Nephron progenitor cell (in vitro differentiated cells): ENCODE measurements at regions not wholly inside any gene's neighbourhood (a gene's known extent, or its start where the extent isn't known, plus 50 kb on each side); places are given as distances from the start of the nearest gene placed in this dataset.
"Not testable (repeated sequence)": the region's sequence is repeated elsewhere in the genome, so short reads cannot be mapped to it uniquely, and the experiment has no call there.

ENCODE experiments used
- DNase-seq: peaks from one replicate; pipeline ENCODE4 v3.0.0; 2021
- H3K27ac Mint-ChIP-seq: 2 replicates; pipeline ENCODE4 v1.8.0; 2021; ENCODE audit warnings: mild to moderate bottlenecking, moderate library complexity, mixed read lengths
- H3K27me3 Mint-ChIP-seq: 2 replicates; pipeline ENCODE4 v1.8.0; 2021; ENCODE audit warnings: mild to moderate bottlenecking, low read depth, mixed read lengths; ENCODE audit not compliant: poor library complexity
- H3K36me3 Mint-ChIP-seq: 2 replicates; pipeline ENCODE4 v1.8.0; 2021; ENCODE audit warnings: low read depth, mixed read lengths
- H3K4me1 Mint-ChIP-seq: 2 replicates; pipeline ENCODE4 v1.8.0; 2021; ENCODE audit warnings: mixed read lengths
- H3K4me3 Mint-ChIP-seq: 2 replicates; pipeline ENCODE4 v1.8.0; 2021; ENCODE audit warnings: mild to moderate bottlenecking, moderate library complexity, mixed read lengths
- H3K9me3 Mint-ChIP-seq: 2 replicates; pipeline ENCODE4 v1.8.0; 2021; ENCODE audit warnings: mild to moderate bottlenecking, moderate library complexity, mixed read lengths
- CTCF ChIP-seq: fragments of 200-600 bp; sonication (generic); IDR thresholded peaks from 2 replicates; pipeline ENCODE4 v1.5.0; 2021; ENCODE audit warnings: antibody characterized with exemption

DNA sequence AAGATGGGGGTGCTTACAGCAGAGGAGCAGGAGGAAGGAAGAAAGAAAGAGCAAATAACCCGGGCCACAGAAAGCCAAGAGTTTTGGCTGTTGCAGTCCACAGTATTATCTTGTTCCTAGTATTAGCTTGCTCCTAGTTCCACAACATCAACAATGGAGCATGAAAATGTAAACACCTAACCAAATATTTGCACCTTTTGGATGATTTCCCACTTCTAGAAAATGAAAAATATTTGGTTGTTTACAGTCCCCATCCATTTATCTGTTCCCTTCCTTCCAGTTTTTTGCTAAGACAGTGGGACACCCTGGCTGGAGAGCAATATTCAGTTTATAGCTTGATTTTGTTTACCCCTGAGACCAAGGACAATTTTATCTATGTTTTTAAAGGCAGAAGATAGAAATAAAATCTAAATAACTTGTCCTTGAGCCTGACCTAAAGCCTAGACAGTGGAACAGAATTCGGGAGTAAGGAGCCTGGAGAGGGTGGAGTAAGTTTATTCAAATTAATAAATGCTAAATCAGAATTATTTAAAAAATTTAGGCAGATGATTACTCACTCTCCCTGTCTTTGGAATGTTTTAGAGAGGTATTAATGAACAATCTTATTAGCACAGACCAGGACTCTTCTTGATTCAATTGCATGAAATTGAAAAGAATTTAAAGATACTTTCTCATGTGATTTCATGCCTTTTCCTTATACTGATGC is 51.6 kb downstream of the RESF1 start:
- DNase-seq, result no peak
- H3K4me3 Mint-ChIP-seq, result no peak overlapping the region
- H3K4me1 Mint-ChIP-seq, result peaks cover 26% of the 10 kb centered on the region
- no peak for TF ChIP-seq CTCF
- peaks cover 9% of the 10 kb centered on the region for H3K36me3 Mint-ChIP-seq
- H3K27ac Mint-ChIP-seq, result no peak overlapping the region
- no peaks in the 10 kb centered on the region for H3K27me3 Mint-ChIP-seq
- no peaks in the 10 kb centered on the region for H3K9me3 Mint-ChIP-seq

GRCh38 chr12:32012249-32012785 is 53.1 kb downstream of the RESF1 start:
- Mint-ChIP-seq H3K9me3 (no peaks in the 10 kb centered on the region), H3K36me3 (peaks cover 5% of the 10 kb centered on the region), H3K4me1 (peaks cover 26% of the 10 kb centered on the region), H3K27ac (no peak overlapping the region), H3K4me3 (no peak overlapping the region), H3K27me3 (no peaks in the 10 kb centered on the region)
- no peak for TF ChIP-seq CTCF
- no peak for DNase-seq

GRCh38 chr12:32015036-32015435 is 55.8 kb downstream of the RESF1 start:
- no peaks in the 10 kb centered on the region for H3K9me3 Mint-ChIP-seq
- no peak for TF ChIP-seq CTCF
- H3K4me1 Mint-ChIP-seq, result peaks cover 26% of the 10 kb centered on the region
- no peak for DNase-seq
- no peak overlapping the region for H3K27ac Mint-ChIP-seq
- no peak overlapping the region for H3K4me3 Mint-ChIP-seq
- no peaks in the 10 kb centered on the region for H3K36me3 Mint-ChIP-seq
- no peaks in the 10 kb centered on the region for H3K27me3 Mint-ChIP-seq

- peaks cover 19% of the 10 kb centered on the region for H3K4me1 Mint-ChIP-seq
- H3K9me3 Mint-ChIP-seq, result peaks cover 3% of the 10 kb centered on the region
- H3K27me3 Mint-ChIP-seq, result no peaks in the 10 kb centered on the region
These were observed 57.7 kb downstream of the RESF1 start for GRCh38 chr12:32016680-32017482.

DNA sequence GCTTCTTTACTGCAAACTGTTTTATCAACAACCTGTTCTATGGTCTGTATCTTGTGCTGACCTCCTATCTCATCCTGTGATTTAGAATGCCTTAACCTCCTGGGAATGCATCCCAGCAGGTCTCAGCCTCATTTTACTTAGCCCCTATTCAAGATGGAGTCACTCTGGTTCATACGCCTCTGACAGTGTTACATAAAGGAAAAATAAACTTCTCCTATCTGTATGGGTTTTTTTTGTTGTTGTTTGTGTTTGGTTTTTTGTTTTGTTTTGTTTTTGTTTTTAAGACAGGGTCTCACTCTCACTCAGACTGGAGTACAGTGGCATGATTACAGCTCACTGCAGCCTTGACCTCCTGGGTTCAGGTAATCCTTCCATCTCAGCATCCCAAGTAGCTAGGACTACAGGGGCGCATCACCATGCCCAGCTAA is 62.1 kb downstream of the RESF1 start:
- H3K9me3 Mint-ChIP-seq, result peaks cover 22% of the 10 kb centered on the region
- peaks cover 4% of the 10 kb centered on the region for H3K36me3 Mint-ChIP-seq
- no peak for TF ChIP-seq CTCF
- peaks cover 24% of the 10 kb centered on the region for H3K4me1 Mint-ChIP-seq
- no peak for DNase-seq
- H3K27me3 Mint-ChIP-seq, result peaks cover 4% of the 10 kb centered on the region
- H3K27ac Mint-ChIP-seq, result peak overlapping the region; percentile 11
- H3K4me3 Mint-ChIP-seq, result no peak overlapping the region

More at GRCh38 chr12:32016680-32017482, 57.7 kb downstream of the RESF1 start:
- no peak overlapping the region for H3K4me3 Mint-ChIP-seq
- no peak for DNase-seq
- H3K27ac Mint-ChIP-seq, result no peak overlapping the region
- TF ChIP-seq CTCF, result no peak
- H3K36me3 Mint-ChIP-seq, result no peaks in the 10 kb centered on the region

DNA sequence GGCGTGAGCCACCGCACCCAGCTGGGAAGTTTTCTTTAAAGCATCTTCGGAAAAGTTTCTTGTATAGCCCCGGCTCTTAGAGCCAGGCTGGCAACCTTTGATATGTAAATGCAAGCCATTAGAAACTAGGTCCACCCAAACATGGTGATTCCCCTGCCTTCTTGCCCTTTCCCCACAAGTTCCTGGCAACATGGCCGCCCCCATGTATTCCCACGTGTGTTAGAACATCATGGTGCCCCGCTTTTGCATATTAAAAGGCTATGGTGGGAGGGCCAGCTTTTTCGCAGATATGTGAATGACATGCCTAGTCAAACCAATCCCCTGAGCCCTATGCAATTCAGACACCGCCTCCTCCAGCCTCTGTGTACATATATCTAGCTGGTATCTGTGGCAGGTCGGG is 63.2 kb downstream of the RESF1 start:
- H3K4me3 Mint-ChIP-seq, DNase-seq, H3K27me3 Mint-ChIP-seq, H3K27ac Mint-ChIP-seq, H3K36me3 Mint-ChIP-seq: not testable (repeated sequence)
- Mint-ChIP-seq H3K9me3 (peaks cover 22% of the 10 kb centered on the region), H3K4me1 (peaks cover 24% of the 10 kb centered on the region)

GRCh38 chr12:32023861-32024260 is 64.6 kb downstream of the RESF1 start:
- Mint-ChIP-seq H3K9me3 (peaks cover 22% of the 10 kb centered on the region), H3K27ac (peak overlapping the region; percentile 42), H3K4me1 (peaks cover 24% of the 10 kb centered on the region)
- not testable (repeated sequence) for DNase-seq, H3K4me3 Mint-ChIP-seq, H3K36me3 Mint-ChIP-seq, H3K27me3 Mint-ChIP-seq
